ENCODE measurements at regions not wholly inside any gene's neighbourhood (a gene's known extent, or its start where the extent isn't known, plus 50 kb on each side); places are given as distances from the start of the nearest gene placed in this dataset.
"Not testable (repeated sequence)": the region's sequence is repeated elsewhere in the genome, so short reads cannot be mapped to it uniquely, and the experiment has no call there.

- no peak for ATAC-seq
- WGBS, 2 donors (ENCODE audit: low coverage in 1 of 2): 95 to 96% methylated on average over 4 of the region's 4 CpGs
These were observed 225.7 kb downstream of the UTRN start for GRCh38 chr6:144510859-144511258.

GRCh38 chr6:144515761-144516160, 230.6 kb downstream of the UTRN start:
- no peaks in the 10 kb centered on the region for H3K9me3 ChIP-seq
- no peak for ATAC-seq
- 35 to 86% methylated on average over 2 to 5 of the region's 5 CpGs for WGBS, 2 donors (ENCODE audit: low coverage in 1 of 2)
- peaks cover 0 to 56% of the 10 kb centered on the region in 2 donors for H3K36me3 ChIP-seq
- H3K4me3 ChIP-seq: no peak overlapping the region
- H3K4me1 ChIP-seq: peaks cover 0 to 11% (median 0%) of the 10 kb centered on the region in 3 donors
- no peaks in the 10 kb centered on the region for H3K27me3 ChIP-seq
- H3K27ac ChIP-seq: no peak overlapping the region
- no peak for TF ChIP-seq POLR2A (IDR thresholded peaks at IDR 0.05)
- no peak for TF ChIP-seq CTCF (IDR thresholded peaks at IDR 0.05)
- TF ChIP-seq EP300 (IDR thresholded peaks at IDR 0.05): no peak
- TF ChIP-seq POLR2AphosphoS5 (IDR thresholded peaks at IDR 0.05): no peak

More at GRCh38 chr6:144510859-144511258, 225.7 kb downstream of the UTRN start:
- TF ChIP-seq EP300 (IDR thresholded peaks at IDR 0.05) (no peak), POLR2A (IDR thresholded peaks at IDR 0.05) (no peak), POLR2AphosphoS5 (IDR thresholded peaks at IDR 0.05) (no peak)
- H3K9me3 ChIP-seq: no peaks in the 10 kb centered on the region
- H3K27me3 ChIP-seq: no peaks in the 10 kb centered on the region
- H3K4me3 ChIP-seq: no peak overlapping the region
- no peak overlapping the region for H3K27ac ChIP-seq
- H3K36me3 ChIP-seq: peaks cover 0 to 58% of the 10 kb centered on the region in 2 donors
- no peaks in the 10 kb centered on the region for H3K4me1 ChIP-seq

GRCh38 chr6:144519426-144519825, 234.3 kb downstream of the UTRN start:
- no peak overlapping the region for H3K27ac ChIP-seq
- no peaks in the 10 kb centered on the region for H3K9me3 ChIP-seq
- TF ChIP-seq POLR2AphosphoS5 (IDR thresholded peaks at IDR 0.05) (no peak), EP300 (IDR thresholded peaks at IDR 0.05) (no peak), POLR2A (IDR thresholded peaks at IDR 0.05) (no peak), CTCF (IDR thresholded peaks at IDR 0.05) (no peak)
- no peaks in the 10 kb centered on the region for H3K27me3 ChIP-seq
- no peak for ATAC-seq
- WGBS, 2 donors (ENCODE audit: low coverage in 1 of 2): 18 to 21% methylated on average over 4 of the region's 4 CpGs
- H3K4me3 ChIP-seq: no peak overlapping the region
- H3K36me3 ChIP-seq: peaks cover 0 to 69% of the 10 kb centered on the region in 2 donors
- H3K4me1 ChIP-seq: peaks cover 0 to 11% (median 0%) of the 10 kb centered on the region in 3 donors

- Histone ChIP-seq H3K27ac (no peak overlapping the region), H3K36me3 (peaks cover 0 to 79% of the 10 kb centered on the region in 2 donors), H3K9me3 (no peaks in the 10 kb centered on the region), H3K27me3 (no peaks in the 10 kb centered on the region), H3K4me1 (no peaks in the 10 kb centered on the region), H3K4me3 (no peak overlapping the region)
- TF ChIP-seq POLR2AphosphoS5 (IDR thresholded peaks at IDR 0.05): no peak
- no peak for TF ChIP-seq CTCF (IDR thresholded peaks at IDR 0.05)
- ATAC-seq: no peak
- 96 to 100% methylated on average over 2 to 4 of the region's 9 CpGs for WGBS, 2 donors (ENCODE audit: low coverage in 1 of 2)
These were observed 243.7 kb downstream of the UTRN start for GRCh38 chr6:144528743-144529425.

GRCh38 chr6:144530118-144530517, 245.0 kb downstream of the UTRN start:
- 63 to 100% methylated on average over 2 of the region's 2 CpGs for WGBS, 2 donors (ENCODE audit: low coverage in 1 of 2)
- Histone ChIP-seq H3K4me1 (no peaks in the 10 kb centered on the region), H3K9me3 (no peaks in the 10 kb centered on the region), H3K27ac (no peak overlapping the region), H3K4me3 (no peak overlapping the region), H3K27me3 (no peaks in the 10 kb centered on the region), H3K36me3 (peaks cover 0 to 76% of the 10 kb centered on the region in 2 donors)
- TF ChIP-seq POLR2AphosphoS5 (IDR thresholded peaks at IDR 0.05) (no peak), CTCF (IDR thresholded peaks at IDR 0.05) (no peak), EP300 (IDR thresholded peaks at IDR 0.05) (no peak), POLR2A (IDR thresholded peaks at IDR 0.05) (no peak)
- ATAC-seq: no peak

GRCh38 chr6:144532238-144532637, 247.1 kb downstream of the UTRN start:
- not testable (repeated sequence) for H3K4me3 ChIP-seq, H3K27me3 ChIP-seq, H3K27ac ChIP-seq, ATAC-seq, H3K9me3 ChIP-seq, H3K4me1 ChIP-seq
- H3K36me3 ChIP-seq: peaks cover 0 to 69% of the 10 kb centered on the region in 2 donors
- WGBS, 2 donors (ENCODE audit: low coverage in 1 of 2): 68 to 76% methylated on average over 2 to 3 of the region's 3 CpGs

Measured in gastroesophageal sphincter (tissue), 4 donors.